GM12872 (cell line): ENCODE measurements at regions not wholly inside any gene's neighbourhood (a gene's known extent, or its start where the extent isn't known, plus 50 kb on each side); places are given as distances from the start of the nearest gene placed in this dataset.

ENCODE experiments used
- TF ChIP-seq, protein P1 (sequence below): IDR thresholded peaks from 3 replicates; pipeline ENCODE4 v1.5.1; 2011; ENCODE audit warnings: low read depth, mild to moderate bottlenecking, low read length, moderate library complexity; ENCODE audit not compliant: insufficient read depth

GRCh38 chr5:109612278-109612905 is 77.3 kb upstream of the MAN2A1 start:
- TF ChIP-seq, protein P1, sequence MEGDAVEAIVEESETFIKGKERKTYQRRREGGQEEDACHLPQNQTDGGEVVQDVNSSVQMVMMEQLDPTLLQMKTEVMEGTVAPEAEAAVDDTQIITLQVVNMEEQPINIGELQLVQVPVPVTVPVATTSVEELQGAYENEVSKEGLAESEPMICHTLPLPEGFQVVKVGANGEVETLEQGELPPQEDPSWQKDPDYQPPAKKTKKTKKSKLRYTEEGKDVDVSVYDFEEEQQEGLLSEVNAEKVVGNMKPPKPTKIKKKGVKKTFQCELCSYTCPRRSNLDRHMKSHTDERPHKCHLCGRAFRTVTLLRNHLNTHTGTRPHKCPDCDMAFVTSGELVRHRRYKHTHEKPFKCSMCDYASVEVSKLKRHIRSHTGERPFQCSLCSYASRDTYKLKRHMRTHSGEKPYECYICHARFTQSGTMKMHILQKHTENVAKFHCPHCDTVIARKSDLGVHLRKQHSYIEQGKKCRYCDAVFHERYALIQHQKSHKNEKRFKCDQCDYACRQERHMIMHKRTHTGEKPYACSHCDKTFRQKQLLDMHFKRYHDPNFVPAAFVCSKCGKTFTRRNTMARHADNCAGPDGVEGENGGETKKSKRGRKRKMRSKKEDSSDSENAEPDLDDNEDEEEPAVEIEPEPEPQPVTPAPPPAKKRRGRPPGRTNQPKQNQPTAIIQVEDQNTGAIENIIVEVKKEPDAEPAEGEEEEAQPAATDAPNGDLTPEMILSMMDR = no peak

DNA sequence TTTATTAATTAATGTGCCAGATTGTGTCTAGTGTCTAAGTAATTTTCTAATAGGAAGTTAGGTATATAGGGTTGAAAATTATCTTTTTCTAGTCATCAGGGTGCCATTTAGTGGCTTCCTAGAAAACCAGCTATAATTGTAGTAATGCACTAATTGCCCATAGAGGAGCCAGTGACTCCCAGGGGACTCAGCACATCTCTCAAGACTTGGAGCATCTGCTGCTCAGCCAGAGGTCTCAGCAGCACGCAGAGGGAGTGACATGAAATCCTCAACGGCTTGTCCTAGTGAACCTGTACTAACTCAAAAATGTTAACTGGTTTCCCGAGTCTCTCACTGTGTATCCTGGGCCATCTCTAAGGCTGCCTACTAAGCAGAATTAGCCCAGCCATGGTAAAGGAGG is 78.2 kb upstream of the MAN2A1 start:
- TF ChIP-seq, protein P1 = no peak

GRCh38 chr5:109611061-109611460 is 78.7 kb upstream of the MAN2A1 start:
- TF ChIP-seq, protein P1 = no peak

DNA sequence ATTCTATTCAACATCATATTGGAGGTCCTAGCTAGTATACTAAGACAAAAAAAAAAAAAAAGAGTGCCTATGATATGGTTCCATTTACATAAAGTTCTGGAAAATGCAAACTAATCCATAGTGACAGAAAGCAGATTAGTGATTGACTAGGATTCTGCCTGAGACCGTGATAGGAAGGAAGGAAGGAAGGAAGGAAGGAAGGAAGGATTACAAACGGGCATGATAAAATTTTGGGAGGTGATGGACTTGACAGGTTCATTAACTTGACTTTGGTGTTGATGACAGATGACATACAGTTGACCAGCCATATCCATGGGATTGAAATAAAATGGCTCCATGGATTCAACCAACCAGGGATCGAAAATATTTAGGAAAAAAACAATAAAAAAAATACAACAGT is 79.1 kb upstream of the MAN2A1 start:
- TF ChIP-seq, protein P1 = no peak

GRCh38 chr5:109605207-109605730 is 84.5 kb upstream of the MAN2A1 start:
- TF ChIP-seq, protein P1 = no peak

GRCh38 chr5:109604758-109605157 is 85.0 kb upstream of the MAN2A1 start:
- TF ChIP-seq, protein P1 = no peak

DNA sequence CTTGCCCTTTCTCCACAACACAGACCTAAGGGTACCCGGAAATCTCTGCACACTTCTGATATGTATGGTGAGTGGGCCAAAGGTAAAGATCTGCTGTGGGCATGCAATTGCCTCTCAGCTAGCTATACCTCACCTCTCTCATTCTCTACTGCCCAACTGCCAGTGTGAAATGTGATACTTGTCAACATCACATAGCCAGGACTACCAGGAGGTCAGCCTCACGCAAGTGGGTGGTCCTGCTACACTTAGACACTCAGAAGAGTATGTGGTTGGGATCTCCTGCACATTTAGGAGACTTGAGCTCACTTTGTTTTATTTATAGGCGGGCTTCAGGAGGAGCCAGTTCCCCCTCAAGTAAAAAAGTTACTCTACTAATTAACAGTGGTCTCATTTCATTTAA is 88.0 kb upstream of the MAN2A1 start:
- TF ChIP-seq, protein P1 = no peak
